GM23338 (cell line): ENCODE measurements at regions not wholly inside any gene's neighbourhood (a gene's known extent, or its start where the extent isn't known, plus 50 kb on each side); places are given as distances from the start of the nearest gene placed in this dataset.

ENCODE experiments used
- ATAC-seq: fragments of 200-7000 bp; cut with Tn5 transposase; 3 replicates; pipeline ENCODE4 v1.9.1; 2020
- DNase-seq: peaks from one replicate; pipeline ENCODE4 v3.0.0-alpha.2; 2015; ENCODE audit warnings: low spot score
- H2AFZ ChIP-seq: fragments of 200-600 bp; sonication (generic); 2 replicates; pipeline ENCODE4 v1.8.0; 2016; ENCODE audit warnings: antibody characterized with exemption, mild to moderate bottlenecking, moderate library complexity
- H3F3A ChIP-seq: fragments of 200-600 bp; sonication (generic); replicated peaks from 2 replicates; pipeline ENCODE4 v1.8.0; 2017; ENCODE audit warnings: antibody characterized with exemption, mixed run types, low read depth
- H3K27ac ChIP-seq: fragments of 200-600 bp; sonication (generic); 2 replicates; pipeline ENCODE4 v1.6.1; 2016; ENCODE audit warnings: low read depth
- H3K27me3 ChIP-seq: fragments of 200-600 bp; sonication (generic); 2 replicates; pipeline ENCODE4 v1.8.0; 2016; ENCODE audit warnings: mild to moderate bottlenecking, mixed run types, moderate library complexity; ENCODE audit not compliant: insufficient read depth
- H3K36me3 ChIP-seq: fragments of 200-600 bp; sonication (generic); 2 replicates; pipeline ENCODE4 v1.8.0; 2016; ENCODE audit warnings: mild to moderate bottlenecking; ENCODE audit not compliant: insufficient read depth
- H3K4me1 ChIP-seq: fragments of 200-600 bp; sonication (generic); 2 replicates; pipeline ENCODE4 v1.8.0; 2016; ENCODE audit warnings: mild to moderate bottlenecking, moderate library complexity; ENCODE audit not compliant: insufficient read depth
- H3K4me2 ChIP-seq: fragments of 200-600 bp; sonication (generic); 2 replicates; pipeline ENCODE4 v1.7.1; 2017; ENCODE audit warnings: mixed run types
- H3K4me3 ChIP-seq: fragments of 200-600 bp; sonication (generic); 2 replicates; pipeline ENCODE4 v1.6.1; 2016; ENCODE audit warnings: mixed run types
- H3K79me2 ChIP-seq: fragments of 200-600 bp; sonication (generic); replicated peaks from 2 replicates; pipeline ENCODE4 v1.8.0; 2017; ENCODE audit warnings: mild to moderate bottlenecking; ENCODE audit not compliant: insufficient read depth
- H3K9me2 ChIP-seq: fragments of 200-600 bp; sonication (generic); 2 replicates; pipeline ENCODE4 v1.8.0; 2017; ENCODE audit not compliant: insufficient read depth
- H4K20me1 ChIP-seq: fragments of 200-600 bp; sonication (generic); replicated peaks from 2 replicates; pipeline ENCODE4 v1.8.0; 2017; ENCODE audit warnings: mild to moderate bottlenecking; ENCODE audit not compliant: insufficient read depth
- H3K27ac Mint-ChIP-seq: 2 replicates; pipeline ENCODE4 v1.8.0; 2020; ENCODE audit warnings: inconsistent platforms, mild to moderate bottlenecking, moderate library complexity, mixed read lengths
- H3K27me3 Mint-ChIP-seq: 3 replicates; pipeline ENCODE4 v1.8.0; 2022; ENCODE audit warnings: low read depth, mild to moderate bottlenecking, moderate library complexity, mixed read lengths, inconsistent platforms; ENCODE audit not compliant: insufficient read depth, poor library complexity
- H3K36me3 Mint-ChIP-seq: 3 replicates; pipeline ENCODE4 v1.8.0; 2021; ENCODE audit warnings: low read depth, mild to moderate bottlenecking, inconsistent platforms, moderate library complexity, mixed read lengths
- H3K4me1 Mint-ChIP-seq: 3 replicates; pipeline ENCODE4 v1.8.0; 2020; ENCODE audit warnings: mild to moderate bottlenecking, inconsistent platforms, mixed read lengths
- H3K4me3 Mint-ChIP-seq: 3 replicates; pipeline ENCODE4 v1.8.0; 2021; ENCODE audit warnings: moderate library complexity, mild to moderate bottlenecking, inconsistent platforms, mixed read lengths
- H3K9me3 Mint-ChIP-seq: 3 replicates; pipeline ENCODE4 v1.8.0; 2020; ENCODE audit warnings: moderate library complexity, mild to moderate bottlenecking, inconsistent platforms, mixed read lengths
- CREB1 ChIP-seq: fragments of 250-450 bp; sonication (Bioruptor Pico); IDR thresholded peaks from 2 replicates; pipeline ENCODE4 v1.5.0; 2020; ENCODE audit warnings: low read depth, mild to moderate bottlenecking, moderate library complexity
- ETS1 ChIP-seq: IDR thresholded peaks from 2 replicates; pipeline ENCODE4 v1.6.1; 2016; ENCODE audit warnings: antibody characterized with exemption
- EZH2 ChIP-seq: fragments of 200-600 bp; sonication (generic); IDR thresholded peaks from one replicate; pipeline ENCODE4 v1.8.0; 2017; ENCODE audit warnings: antibody characterized with exemption, mild to moderate bottlenecking, low read depth; ENCODE audit not compliant: unreplicated experiment
- EZH2phosphoT487 ChIP-seq: fragments of 200-600 bp; sonication (generic); IDR thresholded peaks from one replicate; pipeline ENCODE4 v1.8.1; 2018; ENCODE audit warnings: antibody characterized with exemption; ENCODE audit not compliant: unreplicated experiment
- JUNB ChIP-seq: IDR thresholded peaks from one replicate; pipeline ENCODE4 v1.6.1; 2016; ENCODE audit warnings: antibody characterized with exemption; ENCODE audit not compliant: unreplicated experiment
- NANOG ChIP-seq: IDR thresholded peaks from 2 replicates; pipeline ENCODE4 v1.6.1; 2016; ENCODE audit warnings: antibody characterized with exemption, borderline replicate concordance
- POLR2AphosphoS5 ChIP-seq: IDR thresholded peaks from 2 replicates; pipeline ENCODE4 v1.6.1; 2016; ENCODE audit warnings: antibody characterized with exemption, low read depth
- REST ChIP-seq: IDR thresholded peaks from one replicate; pipeline ENCODE4 v1.6.1; 2018; ENCODE audit warnings: antibody characterized with exemption; ENCODE audit not compliant: unreplicated experiment
- STAT1 ChIP-seq: IDR thresholded peaks from one replicate; pipeline ENCODE4 v1.6.1; 2016; ENCODE audit warnings: antibody characterized with exemption; ENCODE audit not compliant: unreplicated experiment
- ZNF114 ChIP-seq: fragments of 250-450 bp; sonication (Bioruptor Pico); IDR thresholded peaks from 2 replicates; pipeline ENCODE4 v1.5.0; 2020; ENCODE audit warnings: mild to moderate bottlenecking, moderate library complexity
- ZNF331 ChIP-seq: fragments of 250-450 bp; sonication (Bioruptor Pico); IDR thresholded peaks from 2 replicates; pipeline ENCODE4 v1.5.0; 2020; ENCODE audit warnings: low read depth, mild to moderate bottlenecking, moderate library complexity
- ZNF462 ChIP-seq: fragments of 250-450 bp; sonication (Bioruptor Pico); IDR thresholded peaks from 2 replicates; pipeline ENCODE4 v1.5.0; 2020; ENCODE audit warnings: mild to moderate bottlenecking, moderate library complexity
- TF ChIP-seq, protein P1 (sequence below), 2 experiments: fragments of 200-600 bp in 1 of 2; sonication (generic) in 1 of 2; conservative IDR thresholded peaks; 2 replicates each; pipeline versions ENCODE4 v1.5.1 to v1.6.1; 2016 to 2017; ENCODE audit warnings: antibody characterized with exemption in 2 of 2, low read depth in 2 of 2, mild to moderate bottlenecking in 2 of 2, moderate library complexity in 1 of 2

DNA sequence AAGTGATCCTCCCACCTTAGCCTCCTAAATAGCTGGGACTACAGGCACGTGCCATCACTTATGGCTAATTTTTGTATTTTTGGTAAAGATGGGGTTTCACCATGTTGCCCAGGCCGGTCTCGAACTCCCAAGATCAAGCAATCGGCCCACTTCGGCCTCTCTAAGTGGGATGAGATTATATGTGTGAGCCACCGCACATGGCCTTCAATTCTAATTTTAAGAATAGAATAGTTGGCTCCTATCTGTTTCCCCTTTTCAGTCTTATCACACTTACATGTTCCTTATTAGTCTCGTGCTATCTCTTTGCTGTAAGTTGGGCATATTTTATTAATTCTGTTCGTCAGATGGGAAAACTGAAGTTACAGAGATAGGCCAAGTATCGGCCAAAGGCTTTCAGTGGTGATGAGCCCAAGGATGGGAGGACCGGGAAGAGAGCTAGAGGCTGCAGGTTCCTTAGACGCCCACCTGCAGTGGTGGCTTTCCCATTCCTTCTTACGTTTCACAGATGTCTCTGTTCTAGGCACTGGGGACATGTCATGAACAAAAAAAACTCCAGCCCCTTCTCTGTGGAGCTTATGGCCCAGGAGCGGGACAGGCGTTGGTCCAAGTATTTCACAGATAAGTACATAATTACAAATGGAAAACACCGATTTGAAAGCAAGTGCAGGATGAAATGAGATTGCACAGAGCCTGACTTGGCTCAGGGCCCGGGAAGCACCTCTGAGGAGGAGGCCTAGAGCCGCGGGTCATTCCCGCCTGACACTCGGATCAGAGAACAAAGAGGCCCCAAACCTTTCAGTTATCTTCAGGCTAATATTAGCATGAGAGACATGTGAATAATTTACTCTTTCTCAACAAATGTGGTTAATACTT, 91.1 kb upstream of the KLF13 start:
- Histone ChIP-seq H3K9me2 (no peaks in the 10 kb centered on the region), H3K27me3 (no peaks in the 10 kb centered on the region), H3K4me3 (no peak overlapping the region), H3K27ac (no peak overlapping the region), H3K4me2 (no peak overlapping the region), H4K20me1 (no peaks in the 10 kb centered on the region), H3K4me1 (no peaks in the 10 kb centered on the region), H3K36me3 (no peaks in the 10 kb centered on the region), H3F3A (no peaks in the 10 kb centered on the region), H2AFZ (0 out of 2 replicates have a peak overlapping the region, but pooled peaks have one; percentile 66), H3K79me2 (no peaks in the 10 kb centered on the region)
- no peaks in the 10 kb centered on the region; the same call in 2 of the 3 replicates for H3K4me1 Mint-ChIP-seq
- DNase-seq (no peak), ATAC-seq (peak; percentile 22; the same call in 1 of the 3 replicates)
- no peak for TF ChIP-seq ZNF462
- TF ChIP-seq ZNF331 (CRISPR knock-in tag), result no peak
- no peak for TF ChIP-seq POLR2AphosphoS5
- no peak for TF ChIP-seq CREB1 (CRISPR knock-in tag)
- TF ChIP-seq JUNB, result no peak
- TF ChIP-seq EZH2phosphoT487, result no peak
- no peak for TF ChIP-seq EZH2
- TF ChIP-seq, protein P1, sequence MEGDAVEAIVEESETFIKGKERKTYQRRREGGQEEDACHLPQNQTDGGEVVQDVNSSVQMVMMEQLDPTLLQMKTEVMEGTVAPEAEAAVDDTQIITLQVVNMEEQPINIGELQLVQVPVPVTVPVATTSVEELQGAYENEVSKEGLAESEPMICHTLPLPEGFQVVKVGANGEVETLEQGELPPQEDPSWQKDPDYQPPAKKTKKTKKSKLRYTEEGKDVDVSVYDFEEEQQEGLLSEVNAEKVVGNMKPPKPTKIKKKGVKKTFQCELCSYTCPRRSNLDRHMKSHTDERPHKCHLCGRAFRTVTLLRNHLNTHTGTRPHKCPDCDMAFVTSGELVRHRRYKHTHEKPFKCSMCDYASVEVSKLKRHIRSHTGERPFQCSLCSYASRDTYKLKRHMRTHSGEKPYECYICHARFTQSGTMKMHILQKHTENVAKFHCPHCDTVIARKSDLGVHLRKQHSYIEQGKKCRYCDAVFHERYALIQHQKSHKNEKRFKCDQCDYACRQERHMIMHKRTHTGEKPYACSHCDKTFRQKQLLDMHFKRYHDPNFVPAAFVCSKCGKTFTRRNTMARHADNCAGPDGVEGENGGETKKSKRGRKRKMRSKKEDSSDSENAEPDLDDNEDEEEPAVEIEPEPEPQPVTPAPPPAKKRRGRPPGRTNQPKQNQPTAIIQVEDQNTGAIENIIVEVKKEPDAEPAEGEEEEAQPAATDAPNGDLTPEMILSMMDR (conservative IDR thresholded peaks at IDR 0.05; ENCODE audit: low read depth in 2 of 2), result no peak
- no peak for TF ChIP-seq ETS1
- no peak for TF ChIP-seq NANOG
- no peak for TF ChIP-seq REST
- TF ChIP-seq STAT1, result no peak
- TF ChIP-seq ZNF114, result no peak
- H3K36me3 Mint-ChIP-seq, result no peaks in the 10 kb centered on the region
- H3K27me3 Mint-ChIP-seq, result peaks cover 5% of the 10 kb centered on the region
- no peaks in the 10 kb centered on the region; the same call in 2 of the 3 replicates for H3K9me3 Mint-ChIP-seq
- H3K4me3 Mint-ChIP-seq, result no peak overlapping the region
- H3K27ac Mint-ChIP-seq, result no peak overlapping the region
